H1 (cell line): ENCODE measurements at regions not wholly inside any gene's neighbourhood (a gene's known extent, or its start where the extent isn't known, plus 50 kb on each side); places are given as distances from the start of the nearest gene placed in this dataset.

Experiments
- CTCF ChIA-PET: fragments of 300-600 bp; sonication (Branson Sonifier 250); formaldehyde crosslinking; loops from one replicate; lab custom pipeline; 2021; ENCODE audit not compliant: partially characterized antibody; lab: Charles Lee
- POLR2A ChIA-PET: fragments of 300-600 bp; sonication (Branson Sonifier 250); formaldehyde crosslinking; loops from one replicate; lab custom pipeline; 2021; ENCODE audit warnings: inconsistent platforms; ENCODE audit not compliant: partially characterized antibody; lab: Charles Lee
- DNase-seq, 2 experiments: peaks; one replicate each; pipeline versions ENCODE4 v3.0.0 to v3.0.0-alpha.2; 2010 to 2022; ENCODE audit warnings: low spot score in 2 of 2, low read depth in 1 of 2, mixed read lengths in 1 of 2
- FAIRE-seq: peaks from 2 replicates; lab custom pipeline; 2011; peaks lifted over from hg19 to GRCh38; lab: Jason Lieb, UNC
- H2AFZ ChIP-seq: 2 replicates; pipeline ENCODE4 v1.8.1; 2012; ENCODE audit warnings: low read length, inconsistent platforms
- H2AK5ac ChIP-seq: 2 replicates; pipeline ENCODE4 v1.6.1; 2013; ENCODE audit warnings: low read depth, low read length
- H2BK120ac ChIP-seq: replicated peaks from 2 replicates; pipeline ENCODE3; 2013; ENCODE audit warnings: low read depth, low read length, inconsistent platforms
- H2BK12ac ChIP-seq: 2 replicates; pipeline ENCODE4 v1.6.1; 2013; ENCODE audit warnings: low read depth, low read length
- H2BK15ac ChIP-seq: 2 replicates; pipeline ENCODE4 v1.6.1; 2013; ENCODE audit warnings: low read length
- H2BK20ac ChIP-seq: 2 replicates; pipeline ENCODE4 v1.6.1; 2013; ENCODE audit warnings: low read length
- H2BK5ac ChIP-seq: 2 replicates; pipeline ENCODE4 v1.6.1; 2013; ENCODE audit warnings: low read depth, low read length
- H3K14ac ChIP-seq: 2 replicates; pipeline ENCODE4 v1.6.1; 2013; ENCODE audit warnings: inconsistent platforms; ENCODE audit not compliant: insufficient read length
- H3K18ac ChIP-seq: 2 replicates; pipeline ENCODE4 v1.6.1; 2013; ENCODE audit warnings: low read length; ENCODE audit errors: extremely low read depth
- H3K23ac ChIP-seq: 2 replicates; pipeline ENCODE4 v1.6.1; 2013; ENCODE audit warnings: inconsistent platforms; ENCODE audit not compliant: insufficient read length
- H3K23me2 ChIP-seq: 2 replicates; pipeline ENCODE4 v1.6.1; 2013; ENCODE audit warnings: low read depth, low read length
- H3K27ac ChIP-seq: 2 replicates; pipeline ENCODE4 v1.6.1; 2011; ENCODE audit warnings: low read depth, low read length, inconsistent platforms
- H3K27me3 ChIP-seq, 4 experiments: replicated peaks in 1 of 4; 1 replicate in 1 of 4; 2 replicates in 3 of 4; pipeline versions ENCODE4 v1.6.1 to v1.8.1; 2011 to 2013; ENCODE audit warnings: low read length in 3 of 4, mild to moderate bottlenecking in 3 of 4, inconsistent platforms in 2 of 4, mixed read lengths in 2 of 4, moderate library complexity in 1 of 4; ENCODE audit not compliant: control insufficient read depth in 3 of 4, insufficient read depth in 3 of 4; ENCODE audit errors: extremely low read depth in 1 of 4
- H3K36me3 ChIP-seq, 4 experiments: 2 replicates each; pipeline versions ENCODE4 v1.6.1 to v1.8.1; 2011 to 2013; ENCODE audit warnings: mild to moderate bottlenecking in 4 of 4, low read length in 3 of 4, moderate library complexity in 2 of 4, control low read depth in 1 of 4, inconsistent platforms in 1 of 4; ENCODE audit not compliant: insufficient read depth in 4 of 4, control insufficient read depth in 2 of 4
- H3K4ac ChIP-seq: replicated peaks from 2 replicates; pipeline ENCODE3; 2013; ENCODE audit warnings: low read length, low read depth, mixed read lengths, inconsistent platforms; ENCODE audit not compliant: insufficient read length
- H3K4me1 ChIP-seq, 4 experiments: replicated peaks in 1 of 4; 1 replicate in 1 of 4; 2 replicates in 3 of 4; pipeline versions ENCODE4 v1.6.1 to v1.8.1; 2011 to 2013; ENCODE audit warnings: low read length in 3 of 4, inconsistent platforms in 2 of 4, mixed read lengths in 1 of 4; ENCODE audit not compliant: insufficient read depth in 4 of 4, control insufficient read depth in 3 of 4
- H3K4me2 ChIP-seq, 2 experiments: 2 replicates each; pipeline versions ENCODE4 v1.6.1 to v1.8.1; 2011 to 2013; ENCODE audit warnings: low read depth in 2 of 2, low read length in 2 of 2, control low read depth in 1 of 2, inconsistent platforms in 1 of 2, mild to moderate bottlenecking in 1 of 2; ENCODE audit not compliant: insufficient read depth in 1 of 2
- H3K4me3 ChIP-seq, 4 experiments: fragments of 200-600, 300-600 bp in 1 of 4; sonication (generic), shearing (Covaris generic), sonication (Bioruptor Twin) in 1 of 4; 2 replicates each; pipeline versions ENCODE4 v1.5.1 to v1.8.1; 2011 to 2016; ENCODE audit warnings: low read length in 4 of 4, low read depth in 3 of 4, control low read depth in 2 of 4, inconsistent platforms in 2 of 4, mild to moderate bottlenecking in 2 of 4, mixed read lengths in 1 of 4, moderate library complexity in 1 of 4; ENCODE audit not compliant: insufficient read depth in 2 of 4; ENCODE audit errors: extremely low read depth in 1 of 4
- H3K56ac ChIP-seq: replicated peaks from 2 replicates; pipeline ENCODE3; 2013; ENCODE audit warnings: low read depth, mild to moderate bottlenecking, mixed read lengths, low read length, inconsistent platforms; ENCODE audit not compliant: insufficient read length
- H3K79me1 ChIP-seq: 2 replicates; pipeline ENCODE4 v1.6.1; 2013; ENCODE audit warnings: low read depth, low read length, control low read depth
- H3K79me2 ChIP-seq, 2 experiments: 2 replicates each; pipeline versions ENCODE4 v1.6.1 to v1.8.1; 2012 to 2013; ENCODE audit warnings: low read length in 2 of 2, mild to moderate bottlenecking in 2 of 2, inconsistent platforms in 1 of 2; ENCODE audit not compliant: insufficient read depth in 2 of 2, control insufficient read depth in 1 of 2
- H3K9ac ChIP-seq, 4 experiments: replicated peaks in 1 of 4; 1 replicate in 1 of 4; 2 replicates in 3 of 4; pipeline versions ENCODE4 v1.6.1 to v1.8.1; 2011 to 2013; ENCODE audit warnings: low read depth in 3 of 4, low read length in 3 of 4, control low read depth in 2 of 4, mild to moderate bottlenecking in 2 of 4, moderate library complexity in 2 of 4, inconsistent platforms in 1 of 4; ENCODE audit errors: extremely low read depth in 1 of 4
- H3K9me3 ChIP-seq, 2 experiments: 2 replicates each; pipeline versions ENCODE4 v1.6.1 to v1.8.1; 2012 to 2013; ENCODE audit warnings: mild to moderate bottlenecking in 2 of 2, moderate library complexity in 2 of 2, control low read depth in 1 of 2, inconsistent platforms in 1 of 2, low read depth in 1 of 2, low read length in 1 of 2, mixed read lengths in 1 of 2; ENCODE audit not compliant: insufficient read depth in 2 of 2
- H4K20me1 ChIP-seq, 2 experiments: replicated peaks in 1 of 2; 2 replicates each; pipeline versions ENCODE3 to v1.8.1; 2011 to 2013; ENCODE audit warnings: inconsistent platforms in 2 of 2, low read length in 2 of 2, mild to moderate bottlenecking in 1 of 2; ENCODE audit not compliant: insufficient read depth in 2 of 2, control insufficient read depth in 1 of 2
- H4K5ac ChIP-seq: 2 replicates; pipeline ENCODE4 v1.6.1; 2013; ENCODE audit warnings: low read length, low read depth, mixed read lengths, inconsistent platforms; ENCODE audit not compliant: insufficient read length
- H4K8ac ChIP-seq: 2 replicates; pipeline ENCODE4 v1.8.0; 2013; ENCODE audit warnings: mild to moderate bottlenecking, moderate library complexity, low read length, inconsistent platforms; ENCODE audit not compliant: insufficient read depth; ENCODE audit errors: extremely low read depth
- H4K91ac ChIP-seq: replicated peaks from 2 replicates; pipeline ENCODE3; 2013; ENCODE audit warnings: low read length, mixed read lengths, inconsistent platforms; ENCODE audit not compliant: insufficient read length
- BACH1 ChIP-seq: IDR thresholded peaks from 2 replicates; pipeline ENCODE4 v1.6.1; 2012; ENCODE audit warnings: low read length, improper control_type of control experiment
- EP300 ChIP-seq, 2 experiments: IDR thresholded peaks; 1 replicate in 1 of 2; 2 replicates in 1 of 2; pipeline ENCODE4 v1.6.1; 2011 to 2012; ENCODE audit warnings: low read depth in 2 of 2, low read length in 2 of 2, mild to moderate bottlenecking in 2 of 2, borderline replicate concordance in 1 of 2, inconsistent platforms in 1 of 2, moderate library complexity in 1 of 2
- GTF2F1 ChIP-seq: IDR thresholded peaks from 2 replicates; pipeline ENCODE4 v1.6.1; 2012; ENCODE audit warnings: low read depth, low read length, improper control_type of control experiment, borderline replicate concordance
- HDAC6 ChIP-seq: IDR thresholded peaks from one replicate; pipeline ENCODE4 v1.7.1; 2012; ENCODE audit warnings: low read depth, mild to moderate bottlenecking, inconsistent platforms, low read length, moderate library complexity
- JUN ChIP-seq: IDR thresholded peaks from 2 replicates; pipeline ENCODE4 v1.6.1; 2011; ENCODE audit warnings: low read depth, mild to moderate bottlenecking, improper control_type of control experiment, low read length
- MAX ChIP-seq: IDR thresholded peaks from 2 replicates; pipeline ENCODE4 v1.6.1; 2012; ENCODE audit warnings: inconsistent platforms
- NANOG ChIP-seq: IDR thresholded peaks from 2 replicates; pipeline ENCODE4 v1.6.1; 2011; ENCODE audit warnings: low read length, low read depth, mild to moderate bottlenecking, inconsistent platforms; ENCODE audit not compliant: insufficient read depth, poor library complexity, severe bottlenecking
- RAD21 ChIP-seq, 2 experiments: IDR thresholded peaks in 1 of 2; conservative IDR thresholded peaks in 1 of 2; 2 replicates each; pipeline ENCODE4 v1.6.1; 2011; ENCODE audit warnings: low read depth in 2 of 2, low read length in 2 of 2, improper control_type of control experiment in 1 of 2, inconsistent platforms in 1 of 2, mild to moderate bottlenecking in 1 of 2, moderate library complexity in 1 of 2
- RBBP5 ChIP-seq: IDR thresholded peaks from 2 replicates; pipeline ENCODE4 v1.7.1; 2012; ENCODE audit warnings: low read depth, mild to moderate bottlenecking, inconsistent platforms, low read length, moderate library complexity, borderline replicate concordance
- SIRT6 ChIP-seq: IDR thresholded peaks from one replicate; pipeline ENCODE4 v1.7.1; 2012; ENCODE audit warnings: low read length, inconsistent platforms
- SIX5 ChIP-seq: IDR thresholded peaks from 2 replicates; pipeline ENCODE4 v1.6.1; 2011; ENCODE audit warnings: mild to moderate bottlenecking, low read depth, low read length
- SP1 ChIP-seq: IDR thresholded peaks from 2 replicates; pipeline ENCODE4 v1.6.1; 2011; ENCODE audit warnings: low read depth, low read length
- SP4 ChIP-seq: IDR thresholded peaks from 2 replicates; pipeline ENCODE4 v1.6.1; 2012; ENCODE audit warnings: low read length, inconsistent platforms
- TEAD4 ChIP-seq: IDR thresholded peaks from 2 replicates; pipeline ENCODE4 v1.6.1; 2012; ENCODE audit warnings: low read depth, low read length, inconsistent platforms, mixed read lengths
- ZNF274 ChIP-seq: IDR thresholded peaks from 2 replicates; pipeline ENCODE4 v1.7.0; 2012; ENCODE audit warnings: low read length, borderline replicate concordance; ENCODE audit errors: extremely low read depth
- WGBS, 2 experiments: shearing (Covaris generic) in 1 of 2; methylation state at CpG; one replicate each; pipeline versions ENCODE4 v1.1.6 to v1.1.7; 2013 to 2015; ENCODE audit warnings: low lambda C conversion rate in 2 of 2, mixed read lengths in 2 of 2, inconsistent platforms in 1 of 2, low coverage in 1 of 2, missing lambda C conversion rate in 1 of 2; ENCODE audit not compliant: insufficient replicate concordance in 2 of 2, insufficient coverage in 1 of 2, insufficient read length in 1 of 2; ENCODE audit errors: extremely low coverage in 1 of 2, missing lambda C conversion rate in 1 of 2; 5-methylcytosine and 5-hydroxymethylcytosine counted together

- FAIRE-seq: no peak
- 86% methylated on average over 1 of the region's 1 CpG; no CpG with 5 or more reads in 1 of the 2 experiments for WGBS, 2 experiments
- no peak overlapping the region for H3K56ac ChIP-seq
- TF ChIP-seq SP4 (no peak), GTF2F1 (no peak), SIX5 (no peak), BACH1 (no peak), SP1 (no peak), RBBP5 (no peak), JUN (no peak), ZNF274 (no peak), SIRT6 (no peak), RAD21 (IDR thresholded peaks at IDR 0.05 in 1 of 2, conservative IDR thresholded peaks at IDR 0.05 in 1 of 2; ENCODE audit: low read depth in 2 of 2, low read length in 2 of 2) (no peak), HDAC6 (no peak), EP300 (IDR thresholded peaks at IDR 0.05; ENCODE audit: borderline replicate concordance in 1 of 2, low read depth in 2 of 2, low read length in 2 of 2) (no peak), MAX (no peak), TEAD4 (no peak), NANOG (no peak)
Observed at GRCh38 chr12:24707334-24707733, 241.6 kb downstream of the BCAT1 start.

More at GRCh38 chr12:24707334-24707733, 241.6 kb downstream of the BCAT1 start:
- no peaks in the 10 kb centered on the region for H4K20me1 ChIP-seq
- no peak overlapping the region for H3K14ac ChIP-seq
- no peaks in the 10 kb centered on the region for H3K9me3 ChIP-seq
- H3K27ac ChIP-seq: no peak overlapping the region
- H2BK15ac ChIP-seq: no peak overlapping the region
- no peak overlapping the region for H4K91ac ChIP-seq
- H3K23ac ChIP-seq: no peak overlapping the region
- H3K4me2 ChIP-seq: no peak overlapping the region
- no peak overlapping the region for H3K9ac ChIP-seq
- DNase-seq: no peak
- H2AK5ac ChIP-seq: no peak overlapping the region
- no peaks in the 10 kb centered on the region for H3K36me3 ChIP-seq
- H2AFZ ChIP-seq: no peak overlapping the region
- H3K18ac ChIP-seq: no peak overlapping the region
- H3K4me1 ChIP-seq: no peaks in the 10 kb centered on the region
- no peaks in the 10 kb centered on the region for H3K27me3 ChIP-seq
- H2BK12ac ChIP-seq: no peak overlapping the region
- no peak overlapping the region for H3K4me3 ChIP-seq
- H3K79me2 ChIP-seq: no peaks in the 10 kb centered on the region
- H3K23me2 ChIP-seq: no peaks in the 10 kb centered on the region; the same call in 1 of the 2 replicates
- H3K4ac ChIP-seq: no peak overlapping the region
- POLR2A ChIA-PET: no interaction called here
- no peak overlapping the region for H2BK20ac ChIP-seq
- H2BK120ac ChIP-seq: no peak overlapping the region
- no peak overlapping the region for H2BK5ac ChIP-seq
- CTCF ChIA-PET: no interaction called here
- H3K79me1 ChIP-seq: no peaks in the 10 kb centered on the region
- H4K5ac ChIP-seq: no peak overlapping the region
- no peak overlapping the region for H4K8ac ChIP-seq
